Ishikawa (cell line): ENCODE measurements at regions not wholly inside any gene's neighbourhood (a gene's known extent, or its start where the extent isn't known, plus 50 kb on each side); places are given as distances from the start of the nearest gene placed in this dataset.

Experiments
- CEBPB ChIP-seq: IDR thresholded peaks from 2 replicates; pipeline ENCODE4 v1.6.1; 2012
- CREB1 ChIP-seq: IDR thresholded peaks from 2 replicates; pipeline ENCODE4 v1.6.1; 2012; ENCODE audit warnings: low read depth
- EGR1 ChIP-seq: IDR thresholded peaks from 2 replicates; pipeline ENCODE4 v1.6.1; 2012
- EP300 ChIP-seq: IDR thresholded peaks from 2 replicates; pipeline ENCODE4 v1.6.1; 2012; ENCODE audit warnings: borderline replicate concordance
- FOXM1 ChIP-seq: IDR thresholded peaks from 2 replicates; pipeline ENCODE4 v1.6.1; 2012; ENCODE audit warnings: low read depth, borderline replicate concordance
- NFIC ChIP-seq: IDR thresholded peaks from 2 replicates; pipeline ENCODE4 v1.6.1; 2012
- RAD21 ChIP-seq: IDR thresholded peaks from 2 replicates; pipeline ENCODE4 v1.6.1; 2012; ENCODE audit warnings: low read depth
- TAF1 ChIP-seq: IDR thresholded peaks from 2 replicates; pipeline ENCODE4 v1.6.1; 2012; ENCODE audit warnings: low read depth, mild to moderate bottlenecking
- TCF12 ChIP-seq: IDR thresholded peaks from 2 replicates; pipeline ENCODE4 v1.6.1; 2012; ENCODE audit warnings: low read depth
- TEAD4 ChIP-seq: IDR thresholded peaks from 2 replicates; pipeline ENCODE4 v1.6.1; 2012
- YY1 ChIP-seq: IDR thresholded peaks from 2 replicates; pipeline ENCODE4 v1.6.1; 2012; ENCODE audit warnings: low read depth
- ZBTB7A ChIP-seq: IDR thresholded peaks from 2 replicates; pipeline ENCODE4 v1.6.1; 2012; ENCODE audit warnings: low read depth
- TF ChIP-seq, protein P1 (sequence below): IDR thresholded peaks from 2 replicates; pipeline ENCODE4 v1.6.1; 2012; ENCODE audit warnings: low read depth, mild to moderate bottlenecking
- TF ChIP-seq, protein P2 (sequence below): IDR thresholded peaks from 2 replicates; pipeline ENCODE4 v1.6.1; 2012
- TF ChIP-seq, protein P3 (sequence below): IDR thresholded peaks from 2 replicates; pipeline ENCODE4 v1.6.1; 2012

DNA sequence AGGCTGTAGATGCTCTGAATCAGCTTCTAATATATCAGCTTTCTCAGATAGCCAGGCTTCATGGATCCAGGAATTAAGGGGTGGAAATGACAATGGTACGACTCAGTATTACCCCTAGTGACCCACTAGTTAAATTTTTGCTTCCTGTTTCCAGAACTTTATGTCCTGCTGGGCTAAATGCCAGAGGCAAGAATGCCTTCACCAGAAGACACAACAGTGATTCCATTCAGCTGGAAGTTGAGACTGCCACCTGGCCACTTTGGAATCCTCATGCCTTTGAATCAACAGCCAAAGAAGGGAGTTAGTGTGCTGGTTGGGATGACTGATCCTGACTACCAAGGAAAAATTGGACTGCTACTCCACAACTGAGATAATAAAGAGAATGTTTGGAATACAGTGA lies 239.1 kb downstream of the ASXL3 start:
- TF ChIP-seq FOXM1, result no peak
- TF ChIP-seq RAD21, result no peak
- TF ChIP-seq, protein P1, sequence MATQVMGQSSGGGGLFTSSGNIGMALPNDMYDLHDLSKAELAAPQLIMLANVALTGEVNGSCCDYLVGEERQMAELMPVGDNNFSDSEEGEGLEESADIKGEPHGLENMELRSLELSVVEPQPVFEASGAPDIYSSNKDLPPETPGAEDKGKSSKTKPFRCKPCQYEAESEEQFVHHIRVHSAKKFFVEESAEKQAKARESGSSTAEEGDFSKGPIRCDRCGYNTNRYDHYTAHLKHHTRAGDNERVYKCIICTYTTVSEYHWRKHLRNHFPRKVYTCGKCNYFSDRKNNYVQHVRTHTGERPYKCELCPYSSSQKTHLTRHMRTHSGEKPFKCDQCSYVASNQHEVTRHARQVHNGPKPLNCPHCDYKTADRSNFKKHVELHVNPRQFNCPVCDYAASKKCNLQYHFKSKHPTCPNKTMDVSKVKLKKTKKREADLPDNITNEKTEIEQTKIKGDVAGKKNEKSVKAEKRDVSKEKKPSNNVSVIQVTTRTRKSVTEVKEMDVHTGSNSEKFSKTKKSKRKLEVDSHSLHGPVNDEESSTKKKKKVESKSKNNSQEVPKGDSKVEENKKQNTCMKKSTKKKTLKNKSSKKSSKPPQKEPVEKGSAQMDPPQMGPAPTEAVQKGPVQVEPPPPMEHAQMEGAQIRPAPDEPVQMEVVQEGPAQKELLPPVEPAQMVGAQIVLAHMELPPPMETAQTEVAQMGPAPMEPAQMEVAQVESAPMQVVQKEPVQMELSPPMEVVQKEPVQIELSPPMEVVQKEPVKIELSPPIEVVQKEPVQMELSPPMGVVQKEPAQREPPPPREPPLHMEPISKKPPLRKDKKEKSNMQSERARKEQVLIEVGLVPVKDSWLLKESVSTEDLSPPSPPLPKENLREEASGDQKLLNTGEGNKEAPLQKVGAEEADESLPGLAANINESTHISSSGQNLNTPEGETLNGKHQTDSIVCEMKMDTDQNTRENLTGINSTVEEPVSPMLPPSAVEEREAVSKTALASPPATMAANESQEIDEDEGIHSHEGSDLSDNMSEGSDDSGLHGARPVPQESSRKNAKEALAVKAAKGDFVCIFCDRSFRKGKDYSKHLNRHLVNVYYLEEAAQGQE, result no peak
- TF ChIP-seq ZBTB7A, result no peak
- TF ChIP-seq EGR1, result no peak
- TF ChIP-seq EP300, result no peak
- TF ChIP-seq, protein P2, sequence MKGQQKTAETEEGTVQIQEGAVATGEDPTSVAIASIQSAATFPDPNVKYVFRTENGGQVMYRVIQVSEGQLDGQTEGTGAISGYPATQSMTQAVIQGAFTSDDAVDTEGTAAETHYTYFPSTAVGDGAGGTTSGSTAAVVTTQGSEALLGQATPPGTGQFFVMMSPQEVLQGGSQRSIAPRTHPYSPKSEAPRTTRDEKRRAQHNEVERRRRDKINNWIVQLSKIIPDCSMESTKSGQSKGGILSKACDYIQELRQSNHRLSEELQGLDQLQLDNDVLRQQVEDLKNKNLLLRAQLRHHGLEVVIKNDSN, result no peak
- no peak for TF ChIP-seq TEAD4
- TF ChIP-seq CEBPB, result no peak
- TF ChIP-seq, protein P3, sequence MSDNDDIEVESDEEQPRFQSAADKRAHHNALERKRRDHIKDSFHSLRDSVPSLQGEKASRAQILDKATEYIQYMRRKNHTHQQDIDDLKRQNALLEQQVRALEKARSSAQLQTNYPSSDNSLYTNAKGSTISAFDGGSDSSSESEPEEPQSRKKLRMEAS, result no peak
- TF ChIP-seq CREB1, result no peak

DNA sequence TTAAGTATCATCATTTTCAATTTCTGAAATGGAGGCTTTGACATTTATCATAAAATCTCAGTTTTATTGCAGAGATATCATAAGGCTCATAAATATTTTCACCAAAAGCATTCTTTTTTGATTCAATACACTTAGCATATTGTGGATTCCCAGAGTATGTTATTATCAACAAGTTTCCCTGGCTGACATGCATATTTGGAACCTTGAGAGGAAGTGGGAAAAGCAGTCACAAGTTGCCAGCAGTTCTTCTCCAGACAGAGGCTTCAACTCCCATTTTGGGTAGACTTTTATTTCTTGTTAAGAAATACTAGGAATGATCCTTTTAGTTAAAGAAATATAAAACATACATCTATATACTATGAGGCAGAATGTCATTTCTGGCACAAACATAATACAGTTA lies 236.5 kb downstream of the ASXL3 start:
- TF ChIP-seq TCF12, result no peak
- no peak for TF ChIP-seq ZBTB7A
- TF ChIP-seq, protein P1, result no peak
- no peak for TF ChIP-seq RAD21
- TF ChIP-seq EP300, result no peak
- no peak for TF ChIP-seq TAF1
- TF ChIP-seq, protein P3, result no peak
- no peak for TF ChIP-seq CREB1
- no peak for TF ChIP-seq CEBPB
- no peak for TF ChIP-seq TEAD4
- TF ChIP-seq EGR1, result no peak
- TF ChIP-seq FOXM1, result no peak
- no peak for TF ChIP-seq YY1
- TF ChIP-seq NFIC, result no peak
- TF ChIP-seq, protein P2, result no peak

DNA sequence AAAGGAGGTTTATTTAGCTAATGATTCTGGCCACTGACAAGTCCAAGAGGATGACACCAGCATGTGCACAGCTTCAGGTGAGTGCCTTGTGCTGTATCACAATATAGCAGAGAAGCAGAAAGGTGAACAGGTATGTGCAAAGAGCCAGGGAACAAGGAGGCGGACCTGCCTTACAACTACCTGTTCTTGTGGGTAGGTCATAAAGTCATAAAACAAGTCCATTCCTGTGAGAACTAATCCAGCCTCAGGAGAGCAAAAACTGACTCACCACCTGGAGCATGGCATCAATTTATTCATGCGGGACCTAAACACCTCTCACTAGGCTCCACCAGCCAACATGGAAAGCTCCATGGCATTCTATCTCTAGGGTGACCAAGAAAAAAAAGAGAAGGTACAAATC lies 234.2 kb downstream of the ASXL3 start:
- TF ChIP-seq EGR1 (no peak), CEBPB (no peak), YY1 (no peak)

DNA sequence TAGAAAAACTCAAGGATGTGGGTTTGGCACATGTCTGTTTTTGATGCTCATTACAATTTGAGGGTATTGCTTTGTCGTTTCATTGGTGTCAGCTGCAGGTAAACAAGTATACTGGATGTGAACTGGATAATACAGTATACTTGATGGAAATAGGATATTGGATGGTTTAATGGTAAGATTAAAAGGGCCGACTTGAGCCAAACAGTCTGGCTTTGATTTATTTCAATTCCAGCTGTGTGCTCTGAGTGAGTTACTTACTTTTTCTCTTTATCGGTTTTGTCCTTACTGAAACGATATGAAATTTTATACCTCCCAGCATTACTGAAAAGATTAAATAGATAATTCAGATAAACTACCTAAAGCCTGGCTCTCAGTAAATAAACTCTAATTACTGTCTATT lies 227.6 kb downstream of the ASXL3 start:
- TF ChIP-seq, protein P2, result no peak
- TF ChIP-seq, protein P1, result no peak
- TF ChIP-seq, protein P3, result no peak
- TF ChIP-seq TCF12 (no peak), TEAD4 (no peak), TAF1 (no peak), NFIC (no peak)

DNA sequence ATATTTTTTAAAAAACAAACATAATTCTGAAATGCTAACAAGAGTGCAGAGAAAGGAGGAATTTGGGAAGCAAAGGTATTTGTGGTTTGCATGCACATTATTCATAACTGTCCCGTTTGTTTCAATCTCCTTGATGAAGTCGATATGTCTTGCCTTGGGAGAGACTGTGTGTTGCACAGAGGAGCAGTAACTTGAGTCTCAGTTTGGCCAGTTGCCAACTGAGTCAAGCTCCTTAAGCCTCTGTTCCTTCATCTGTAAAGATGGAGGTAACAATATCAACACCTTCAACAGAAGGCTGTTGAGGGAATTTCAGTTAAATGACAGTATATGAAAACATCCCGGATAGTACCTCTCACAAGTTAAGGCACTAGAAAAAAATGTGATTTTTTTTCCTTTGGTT lies 226.2 kb downstream of the ASXL3 start:
- TF ChIP-seq CREB1, result no peak
- no peak for TF ChIP-seq TCF12
- no peak for TF ChIP-seq EGR1
- peak; percentile 83 for TF ChIP-seq NFIC
